CD4-positive, alpha-beta T cell treated with Interferon gamma for 1 hour (primary cell): ENCODE measurements at regions not wholly inside any gene's neighbourhood (a gene's known extent, or its start where the extent isn't known, plus 50 kb on each side); places are given as distances from the start of the nearest gene placed in this dataset.

ENCODE experiments used
- DNase-seq: peaks from one replicate; pipeline ENCODE4 v3.0.0-alpha.2; 2020

DNA sequence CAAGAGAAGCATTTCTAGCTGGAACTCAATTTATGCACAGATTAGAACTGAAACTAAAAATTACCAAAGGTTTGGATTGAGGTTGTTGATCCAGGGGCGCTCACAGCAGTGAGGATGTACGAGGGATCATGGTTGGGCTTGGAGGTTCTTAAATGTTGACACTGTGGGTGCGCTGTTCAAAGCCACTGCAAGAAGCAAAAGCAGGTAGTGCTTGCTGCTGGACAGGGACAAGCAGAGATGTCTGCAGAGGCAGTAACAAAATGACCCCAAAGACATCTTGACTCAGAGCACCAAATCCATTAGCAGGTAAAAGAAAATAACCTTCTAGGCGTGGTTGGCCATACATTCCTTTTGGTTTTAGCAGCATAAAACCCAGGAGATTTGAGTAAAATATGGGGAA lies 468.4 kb downstream of the ZSWIM6 start:
- no peak for DNase-seq

DNA sequence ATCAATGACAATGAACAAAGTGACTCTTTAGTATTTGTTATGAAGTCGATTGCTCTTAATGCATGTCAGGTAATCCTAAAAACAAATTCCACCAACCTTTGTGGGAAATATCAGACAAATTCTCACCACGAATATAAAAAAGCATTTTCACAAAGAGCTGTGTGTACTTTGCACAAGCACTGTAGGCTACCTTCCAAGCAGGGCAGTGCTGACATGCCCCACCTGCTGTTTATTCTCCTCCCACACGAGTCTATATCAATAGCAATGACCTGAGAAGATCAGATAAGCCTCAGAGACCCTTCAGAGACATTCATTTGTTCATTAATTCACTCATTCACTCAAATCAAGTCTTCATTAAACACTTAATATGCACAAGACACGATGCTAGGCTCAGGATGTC lies 469.1 kb downstream of the ZSWIM6 start:
- no peak for DNase-seq

DNA sequence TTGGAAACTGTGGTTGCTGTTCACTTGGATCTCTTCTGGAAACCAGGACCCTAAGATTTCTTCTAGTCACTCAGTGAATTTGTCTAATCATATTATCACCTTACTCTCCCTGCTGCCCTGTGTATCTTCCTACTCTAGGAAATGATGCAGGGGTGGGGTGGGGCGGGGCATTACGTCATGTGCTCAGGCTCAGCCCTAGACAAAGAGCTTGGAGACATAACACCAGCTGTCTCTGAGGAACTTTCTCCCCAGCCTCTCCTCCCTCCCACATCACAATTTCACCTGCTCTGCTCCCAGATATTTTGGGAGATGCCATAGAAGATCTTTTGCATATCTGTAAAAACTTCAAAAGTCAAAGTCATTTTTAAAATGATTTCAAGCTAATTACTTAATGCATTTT lies 470.4 kb downstream of the ZSWIM6 start:
- DNase-seq = no peak

DNA sequence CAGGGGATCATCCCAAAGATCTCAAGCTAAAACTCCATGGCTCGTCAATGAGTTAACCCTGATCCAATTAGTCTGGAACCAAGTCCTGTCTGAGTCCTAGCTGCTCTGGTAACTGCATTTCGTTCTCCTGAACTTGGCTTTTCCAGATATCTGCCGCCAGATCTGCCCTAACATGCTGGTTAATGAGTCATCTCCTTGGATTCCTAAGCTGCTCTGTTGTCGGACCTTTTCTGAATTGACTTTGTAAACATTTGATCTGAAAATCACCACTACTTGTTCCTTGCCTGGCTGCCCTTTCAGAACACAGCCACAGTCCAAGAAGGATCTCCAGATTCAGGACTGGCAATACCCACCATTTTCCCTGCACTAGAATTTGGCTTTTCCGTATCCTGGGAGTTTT lies 473.0 kb downstream of the ZSWIM6 start:
- DNase-seq = no peak

DNA sequence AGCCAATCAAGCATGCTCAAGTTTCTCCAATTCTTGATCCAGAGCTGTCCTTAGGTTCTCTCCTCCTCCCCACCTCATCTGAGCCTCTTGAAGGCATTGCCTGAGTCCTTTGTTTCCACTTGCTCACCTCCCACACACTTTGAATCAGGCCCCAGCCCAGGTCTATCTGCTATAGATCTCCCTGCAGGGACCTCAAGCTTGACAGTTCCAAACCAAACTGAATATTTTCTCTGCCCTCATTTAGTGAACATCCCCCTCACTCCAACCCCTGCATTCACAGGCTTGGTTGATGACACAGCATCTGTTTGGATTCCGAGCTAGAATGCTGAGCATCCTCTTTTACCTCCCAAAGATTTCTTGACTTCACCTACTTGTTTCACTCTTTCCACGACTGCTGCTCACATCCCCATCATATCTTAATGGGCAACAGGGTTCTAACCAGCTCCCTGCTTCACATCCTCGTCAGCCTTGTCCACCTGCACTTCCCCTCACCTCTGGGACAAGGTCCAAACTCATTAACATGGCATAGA lies 474.5 kb downstream of the ZSWIM6 start:
- DNase-seq = no peak

DNA sequence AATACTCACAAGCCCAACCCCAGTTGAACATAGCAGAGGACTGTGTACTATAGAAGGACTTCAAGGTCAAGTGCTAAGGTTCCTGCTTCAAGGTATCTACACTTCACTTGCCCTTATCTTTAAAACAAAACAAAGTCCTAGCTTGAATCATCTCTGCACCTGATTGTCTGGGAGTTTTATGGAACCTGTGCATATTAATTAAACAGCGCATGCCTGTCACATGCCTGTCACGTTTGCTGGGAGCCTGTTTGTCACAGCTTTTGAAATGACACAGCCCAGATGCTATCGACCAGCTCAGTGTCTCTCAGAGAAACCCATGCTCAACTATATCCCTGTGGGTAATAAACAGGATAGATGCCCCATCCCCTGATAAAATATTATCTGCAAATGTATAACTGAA lies 476.0 kb downstream of the ZSWIM6 start:
- no peak for DNase-seq

DNA sequence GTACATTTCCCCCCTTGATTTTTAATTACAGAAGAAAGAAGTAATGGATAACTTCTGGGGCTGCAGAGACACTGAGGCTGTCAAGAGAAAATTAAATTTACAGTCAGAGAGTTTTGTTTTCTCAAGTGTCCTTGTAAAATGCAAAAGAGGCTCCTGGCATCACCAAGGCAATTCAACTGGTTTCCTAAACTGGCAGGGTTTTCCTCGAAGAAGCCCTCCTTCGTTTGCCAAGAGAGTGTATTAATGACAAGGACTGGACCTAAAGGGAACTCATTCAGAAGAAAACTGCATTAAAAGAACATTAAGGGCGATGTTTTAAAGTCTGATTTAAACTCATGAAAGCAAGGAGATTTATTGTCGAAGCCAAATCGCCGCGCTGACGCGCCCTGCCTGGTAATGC lies 476.9 kb downstream of the ZSWIM6 start:
- DNase-seq = no peak

DNA sequence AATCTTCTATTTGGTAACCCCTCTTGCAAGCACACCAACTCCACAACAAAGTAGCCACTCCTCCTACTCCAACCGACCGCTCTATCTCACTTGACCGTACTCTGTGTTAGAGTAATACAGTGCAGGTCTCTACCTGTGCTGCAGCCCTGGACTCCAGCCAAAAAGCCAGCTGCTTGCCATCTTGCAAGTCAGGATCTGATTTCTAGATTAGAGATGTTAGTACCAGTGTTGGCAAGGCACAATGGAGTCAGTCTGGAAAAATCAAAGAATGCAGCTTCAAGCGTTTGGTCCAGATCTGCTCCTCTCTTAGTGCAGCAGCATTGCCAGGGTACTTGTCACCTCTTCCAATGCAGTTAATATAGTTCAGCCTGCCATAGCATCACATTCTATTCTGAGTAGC lies 477.6 kb downstream of the ZSWIM6 start:
- DNase-seq = no peak

DNA sequence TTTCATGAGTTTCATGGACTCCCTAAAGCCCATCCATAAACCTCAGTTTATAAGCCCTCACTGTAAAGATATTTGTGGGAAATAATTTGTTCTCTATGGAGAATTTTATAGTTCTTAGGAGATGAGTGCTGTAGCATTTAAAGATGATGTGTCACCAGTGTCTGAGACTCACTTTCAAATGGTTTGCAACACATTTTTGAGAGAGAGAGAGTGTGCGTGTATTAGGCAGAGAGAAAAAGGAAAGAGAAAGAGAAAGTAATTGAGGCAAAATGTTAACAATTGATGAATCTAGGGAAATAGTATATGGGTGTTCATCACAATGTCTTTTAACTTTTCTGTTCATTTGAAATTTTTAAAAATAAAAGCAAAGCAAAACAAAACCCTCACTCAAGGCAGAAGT lies 479.0 kb downstream of the ZSWIM6 start:
- DNase-seq = no peak

DNA sequence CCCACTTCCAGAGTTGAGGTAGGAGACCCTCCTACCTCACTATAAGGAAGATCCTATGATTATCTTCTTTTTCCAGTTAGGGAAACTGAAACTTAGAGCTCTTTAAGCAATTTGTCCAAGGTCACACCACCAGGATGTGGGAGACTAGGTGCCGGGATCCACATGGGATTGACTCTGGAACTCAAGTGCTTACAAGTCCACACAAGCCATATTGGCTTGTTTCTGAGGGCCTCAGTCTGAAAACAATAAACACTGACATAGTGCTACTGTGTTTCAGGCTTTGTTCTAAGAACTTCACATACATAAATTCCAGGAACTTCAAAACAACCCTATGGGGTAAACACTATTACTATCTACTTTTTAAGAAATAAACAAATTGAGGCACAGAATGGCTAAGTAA lies 481.3 kb downstream of the ZSWIM6 start:
- no peak for DNase-seq

DNA sequence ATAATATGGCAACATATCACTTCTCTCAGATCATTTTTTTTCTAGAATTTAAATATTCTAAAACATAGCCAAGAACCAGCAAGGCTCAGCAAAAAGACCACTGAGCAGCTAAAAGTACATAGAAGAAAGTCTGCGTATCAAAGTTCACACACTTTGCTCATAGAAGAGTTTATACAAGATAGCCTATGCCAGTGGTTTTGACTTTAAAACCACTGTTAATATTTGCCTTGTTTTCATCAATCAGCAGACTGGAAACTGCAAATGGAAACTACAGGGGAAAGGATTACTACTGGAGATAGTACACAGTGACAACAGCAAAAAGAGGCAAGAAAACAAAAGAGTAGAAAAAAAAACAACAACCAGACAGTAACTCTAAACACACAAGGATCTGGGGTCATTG lies 483.3 kb downstream of the ZSWIM6 start:
- no peak for DNase-seq

DNA sequence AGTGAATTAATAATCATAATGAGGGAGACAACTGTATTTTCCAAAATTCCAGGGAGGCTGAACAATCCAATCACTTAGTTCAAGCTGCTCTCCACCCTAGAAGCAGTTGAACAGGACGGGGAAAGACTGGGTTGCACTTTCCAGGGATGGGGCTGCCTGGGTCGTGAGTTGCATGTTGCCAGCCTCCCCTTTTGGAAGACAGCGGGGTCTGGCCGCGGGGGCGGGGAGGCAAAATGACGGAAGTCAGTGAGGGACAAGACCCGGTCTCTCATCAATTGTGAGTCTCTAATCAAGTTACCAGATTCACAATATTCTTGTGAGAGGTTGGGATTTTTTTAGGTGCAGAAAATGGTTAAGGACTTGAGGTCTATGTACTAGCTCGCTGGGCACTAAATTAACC lies 484.1 kb downstream of the ZSWIM6 start:
- DNase-seq = no peak

DNA sequence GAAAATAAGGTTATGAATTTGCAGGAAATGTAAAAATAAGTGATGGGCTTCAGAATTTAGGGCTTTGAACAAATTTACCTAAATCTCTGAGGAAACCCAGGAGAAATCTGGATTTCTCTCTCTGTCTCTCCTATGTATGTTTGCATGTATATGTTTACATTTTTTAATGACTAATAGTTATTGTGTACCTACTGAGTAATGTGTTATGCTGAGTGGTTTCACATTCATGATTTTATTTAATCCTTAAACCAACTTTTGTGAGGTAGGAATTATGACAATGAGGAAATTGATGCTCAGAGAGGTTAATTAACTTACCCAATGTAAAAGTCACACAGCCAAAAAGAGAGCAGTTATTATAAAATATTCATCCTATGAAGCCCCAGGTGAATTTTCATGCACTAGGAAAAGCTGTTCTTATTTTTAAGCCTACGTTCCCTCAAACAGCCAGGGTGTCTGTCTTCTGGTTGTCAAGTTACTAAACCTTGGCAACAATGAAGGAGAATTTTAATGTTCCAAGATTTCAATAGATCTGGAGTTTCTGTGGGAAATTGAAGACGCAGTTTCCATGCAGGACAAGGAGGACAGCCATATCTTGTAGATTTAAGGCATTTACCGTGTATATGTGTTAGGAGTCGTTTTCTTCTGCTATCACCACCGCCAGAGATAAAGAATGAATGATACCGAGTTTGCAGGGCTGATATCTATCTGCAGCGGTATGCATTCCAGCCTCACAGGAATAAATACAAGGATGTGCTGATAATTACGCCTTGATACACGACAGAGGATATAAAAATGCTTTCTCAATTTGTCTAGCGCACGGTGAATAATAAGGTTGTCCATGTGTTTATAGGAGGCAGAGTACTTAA lies 484.8 kb downstream of the ZSWIM6 start:
- no peak for DNase-seq

DNA sequence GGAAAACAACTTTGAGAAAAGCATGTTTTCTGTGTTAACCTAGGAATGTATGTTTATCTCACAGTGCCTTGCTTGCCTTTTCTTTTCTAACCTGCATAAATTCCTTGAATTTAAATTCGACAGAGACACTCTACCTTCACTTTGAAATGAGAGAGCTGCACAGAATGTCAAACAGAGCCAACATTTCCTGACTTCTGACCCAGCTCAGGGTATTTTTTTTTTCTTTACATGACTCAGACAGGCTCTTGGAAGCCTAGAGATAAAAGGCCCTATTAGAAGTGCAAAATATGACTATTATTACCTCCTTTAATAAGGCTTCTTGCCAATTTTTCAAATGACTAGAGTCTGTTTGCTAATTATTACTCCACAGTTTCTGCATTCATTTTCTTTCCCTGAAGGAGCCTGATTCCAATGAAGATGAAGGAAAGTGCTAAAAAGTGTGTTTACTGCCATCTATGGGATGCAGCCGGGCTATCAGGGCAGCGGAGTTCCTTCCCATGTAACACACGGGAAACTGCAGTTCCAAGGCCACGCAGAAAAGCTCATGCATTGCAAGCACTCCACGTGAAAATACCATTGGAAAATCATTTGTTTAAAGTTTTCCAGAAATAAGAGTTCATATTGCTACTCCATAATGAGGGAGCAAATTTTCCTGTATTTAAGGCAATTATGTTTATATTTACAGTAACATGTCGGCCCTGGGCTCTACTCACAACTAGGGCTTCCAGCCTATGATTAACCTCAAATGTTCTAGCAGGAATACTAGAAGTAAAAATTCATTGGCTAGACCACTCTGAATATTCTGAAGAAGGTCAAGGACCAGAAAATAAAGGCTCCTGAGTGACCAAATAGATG lies 485.6 kb downstream of the ZSWIM6 start:
- no peak for DNase-seq

DNA sequence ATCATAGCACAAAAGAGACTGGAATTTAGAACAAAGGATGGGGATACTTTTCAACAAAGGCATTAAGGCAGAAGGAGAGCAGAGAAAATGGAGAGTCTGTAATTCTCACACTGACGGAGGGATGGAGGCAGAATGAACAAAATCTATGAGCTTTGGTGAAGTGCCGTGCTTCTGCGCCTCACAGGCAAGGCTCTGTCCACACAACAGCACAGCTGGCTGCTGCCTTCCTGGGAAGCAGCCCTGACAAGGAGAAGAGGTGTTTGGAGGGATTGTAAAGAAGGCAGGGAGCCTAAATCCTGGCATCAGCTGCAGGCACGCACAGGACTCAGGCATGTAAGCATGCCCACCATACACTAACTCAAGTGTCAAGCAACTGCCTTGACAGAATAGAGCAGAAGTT lies 485.2 kb upstream of the KIF2A start:
- DNase-seq = no peak

DNA sequence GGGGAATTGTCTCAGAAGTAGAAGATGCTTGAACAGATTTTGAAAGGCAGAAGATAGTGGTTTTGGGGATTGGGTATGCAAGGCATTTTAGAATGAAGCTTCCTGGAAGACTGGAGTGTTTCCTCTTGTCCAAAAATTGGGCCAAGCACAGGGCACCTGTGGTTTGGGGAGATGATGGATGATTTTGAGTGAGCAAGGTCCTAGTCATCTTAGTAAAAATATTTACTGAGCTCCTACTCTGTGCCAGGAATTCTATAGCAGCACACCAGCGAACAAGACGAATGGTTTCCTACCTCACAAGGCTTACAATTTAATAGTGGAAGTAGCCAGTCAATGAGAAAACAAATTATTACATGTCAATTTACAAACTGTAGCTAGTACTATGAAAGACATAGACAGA lies 484.4 kb upstream of the KIF2A start:
- DNase-seq = no peak

DNA sequence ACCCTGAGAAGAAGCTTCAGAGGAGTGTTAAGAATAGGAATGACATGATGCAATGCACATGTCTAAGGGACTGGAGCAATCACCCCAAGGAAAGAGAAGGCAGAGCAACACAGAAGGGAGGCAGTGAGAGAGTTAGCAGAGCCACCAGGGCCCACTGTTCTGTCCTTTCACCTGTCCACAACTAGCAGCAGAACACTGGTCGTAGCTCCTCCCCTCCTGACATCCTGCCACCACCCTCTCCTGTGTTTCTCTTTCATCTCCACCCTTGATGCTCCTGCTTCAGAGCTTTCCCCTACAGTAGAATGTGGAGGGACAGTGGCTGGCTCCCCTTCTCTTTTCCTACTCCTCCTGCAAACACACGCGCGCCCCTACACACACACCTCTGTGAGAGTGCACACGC lies 483.4 kb upstream of the KIF2A start:
- no peak for DNase-seq

DNA sequence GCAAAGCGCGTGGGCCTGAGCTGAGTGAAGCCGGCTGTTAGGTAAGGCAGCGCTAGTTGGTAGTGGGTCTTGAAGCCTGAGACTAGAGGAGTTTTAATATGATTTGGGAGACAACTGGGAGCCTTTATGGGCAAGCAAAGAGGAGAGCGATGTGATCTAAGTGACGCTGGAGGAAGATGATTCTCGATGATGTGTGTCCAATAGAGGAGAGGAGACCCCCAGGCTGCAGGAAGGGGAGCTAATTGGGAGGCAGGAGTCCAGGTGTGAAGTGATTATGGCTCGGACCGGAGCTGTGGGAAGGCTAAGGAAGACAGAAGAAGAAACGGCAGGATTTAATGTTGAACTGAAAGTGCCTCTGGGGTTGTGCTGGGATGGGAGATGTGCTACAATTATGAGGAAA lies 482.9 kb upstream of the KIF2A start:
- DNase-seq = no peak

DNA sequence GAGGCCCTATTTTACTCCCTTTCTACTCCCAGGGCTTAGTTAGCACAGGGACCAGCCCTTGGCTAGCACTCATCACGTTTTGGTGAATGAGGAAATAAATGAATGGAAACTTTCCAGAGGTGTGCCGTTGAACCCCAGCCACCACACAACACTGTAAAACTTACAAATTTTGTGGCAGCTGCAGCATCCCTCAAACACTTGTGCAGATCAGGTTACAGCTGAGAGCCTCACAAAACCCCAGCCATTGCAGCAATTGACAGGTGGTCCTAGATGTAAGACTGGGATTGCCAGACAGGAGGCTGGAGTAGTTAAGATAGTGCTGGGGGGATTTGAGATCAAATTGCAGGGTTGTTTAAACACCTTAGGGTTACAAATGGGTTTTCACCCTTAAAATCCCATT lies 482.2 kb upstream of the KIF2A start:
- no peak for DNase-seq

DNA sequence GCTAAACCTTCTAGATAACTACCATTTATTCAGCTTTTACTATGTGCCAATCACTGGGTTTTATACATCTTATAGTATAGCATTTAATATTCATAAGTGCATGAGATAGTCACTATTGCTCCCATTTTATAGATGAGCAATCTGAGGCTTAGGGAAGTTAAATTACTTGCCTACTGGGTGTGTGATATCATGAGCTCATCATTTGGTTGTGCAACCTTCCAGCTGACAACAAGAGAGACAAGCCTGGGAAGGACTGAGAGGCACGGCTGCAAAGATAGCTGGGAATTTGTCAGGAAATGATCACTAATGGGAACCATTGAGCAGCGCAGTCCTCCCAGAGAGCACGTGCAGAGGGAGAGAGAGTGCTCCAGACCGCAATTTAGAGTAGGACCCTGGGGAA lies 481.6 kb upstream of the KIF2A start:
- DNase-seq = no peak

DNA sequence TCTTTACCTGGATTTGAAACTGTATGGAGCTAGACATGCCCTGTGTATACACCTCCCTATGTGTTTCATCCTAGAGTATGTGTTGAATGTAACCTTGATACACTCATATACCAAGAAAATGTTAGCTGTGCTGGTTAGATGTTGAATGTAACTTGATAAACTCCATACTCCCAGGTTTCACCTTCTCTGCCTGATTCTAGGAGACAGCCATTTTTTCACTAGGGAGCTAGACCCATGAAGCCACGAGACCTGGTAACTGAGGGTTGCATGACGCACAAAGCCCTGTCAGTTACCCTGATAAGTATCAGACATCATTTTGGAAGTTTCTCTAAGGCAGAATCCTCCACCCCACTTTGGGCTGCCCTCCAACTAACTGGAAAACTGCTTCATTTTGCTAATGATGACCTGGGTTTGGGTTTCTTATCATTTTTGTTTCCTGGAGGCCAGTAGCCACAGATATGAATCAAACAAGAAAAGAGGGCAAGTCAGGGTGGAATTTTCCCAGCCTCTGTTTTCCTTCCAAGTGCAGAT lies 478.5 kb upstream of the KIF2A start:
- DNase-seq = no peak

DNA sequence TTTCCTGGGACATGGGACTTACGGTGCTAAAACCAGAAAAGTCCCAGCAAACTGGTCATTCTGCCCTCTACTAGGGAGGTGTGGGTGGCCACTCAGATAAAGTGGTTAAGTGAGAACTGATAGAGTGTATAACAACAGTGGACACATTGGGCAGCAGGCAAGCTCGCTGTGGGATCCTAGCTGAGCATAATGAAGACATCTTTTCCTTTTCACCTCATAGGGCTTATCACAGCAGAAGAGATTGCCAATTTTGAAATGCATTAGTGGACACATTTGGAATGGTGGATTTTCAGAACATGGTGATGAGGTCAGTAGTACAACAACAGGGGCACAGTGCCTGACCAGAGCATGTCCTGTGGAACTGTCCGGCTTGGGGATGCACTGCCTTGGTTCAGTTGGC lies 477.1 kb upstream of the KIF2A start:
- no peak for DNase-seq

DNA sequence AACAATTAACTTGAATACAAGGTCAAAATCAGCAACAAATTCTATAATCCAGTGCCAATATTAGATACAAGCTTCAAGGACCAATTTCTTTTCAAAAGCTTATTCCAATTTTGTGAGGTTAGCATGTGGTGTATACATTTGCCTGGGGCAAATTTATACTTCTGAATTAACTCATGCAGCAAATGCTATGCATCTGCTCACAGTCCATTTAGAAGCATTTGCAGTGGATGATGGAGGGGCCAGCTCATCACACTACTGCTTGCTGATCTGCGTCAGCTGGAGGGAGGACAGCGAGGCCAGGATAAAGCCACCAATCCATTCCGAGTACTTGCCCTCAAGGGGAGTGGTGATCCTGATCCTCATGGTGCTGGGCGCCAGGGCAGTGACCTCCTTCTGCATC lies 474.3 kb upstream of the KIF2A start:
- no peak for DNase-seq

DNA sequence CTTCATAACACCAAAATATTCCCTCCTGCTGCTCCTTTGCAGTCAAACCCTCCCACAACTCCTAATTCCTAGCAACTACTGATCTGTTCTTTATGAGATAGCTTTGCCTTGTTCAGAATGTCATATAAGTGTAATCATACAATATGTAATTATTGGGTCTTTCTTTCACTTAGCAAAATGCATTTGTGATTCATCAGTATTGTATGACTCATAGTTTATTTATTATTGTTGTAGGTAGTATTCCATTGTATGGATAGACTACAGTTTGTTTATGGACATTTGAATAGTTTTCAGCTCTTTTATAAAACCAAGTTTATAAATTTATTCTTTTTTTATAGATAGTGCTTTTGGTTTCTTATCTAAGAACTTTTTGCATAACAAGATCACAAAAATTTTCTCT lies 468.2 kb upstream of the KIF2A start:
- no peak for DNase-seq
